MV-4-11 (cell line): ENCODE measurements at regions not wholly inside any gene's neighbourhood (a gene's known extent, or its start where the extent isn't known, plus 50 kb on each side); places are given as distances from the start of the nearest gene placed in this dataset.

Source experiments
- DNase-seq: peaks from one replicate; lab custom pipeline; 2025; lab: John Stamatoyannopoulos, UW

DNA sequence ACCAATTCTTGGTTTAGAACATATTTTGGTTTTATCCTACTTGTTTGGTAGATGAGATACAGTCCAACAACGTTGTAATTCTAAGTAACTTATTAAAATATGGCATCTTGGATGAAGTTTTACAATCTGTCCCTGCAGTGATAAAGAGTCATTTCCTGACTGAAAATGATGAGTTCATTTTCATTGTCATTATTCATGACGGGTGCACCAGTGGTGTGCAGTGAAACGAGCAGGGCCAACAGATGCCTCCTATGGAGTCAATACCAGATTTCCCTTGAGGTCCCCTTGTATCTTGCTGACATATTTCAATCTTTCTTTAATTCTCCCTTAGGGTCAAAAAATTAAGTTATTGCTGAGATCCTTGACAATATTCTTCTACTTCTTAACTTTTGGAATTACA is 438.5 kb downstream of the LRIG3 start:
- DNase-seq: no peak

DNA sequence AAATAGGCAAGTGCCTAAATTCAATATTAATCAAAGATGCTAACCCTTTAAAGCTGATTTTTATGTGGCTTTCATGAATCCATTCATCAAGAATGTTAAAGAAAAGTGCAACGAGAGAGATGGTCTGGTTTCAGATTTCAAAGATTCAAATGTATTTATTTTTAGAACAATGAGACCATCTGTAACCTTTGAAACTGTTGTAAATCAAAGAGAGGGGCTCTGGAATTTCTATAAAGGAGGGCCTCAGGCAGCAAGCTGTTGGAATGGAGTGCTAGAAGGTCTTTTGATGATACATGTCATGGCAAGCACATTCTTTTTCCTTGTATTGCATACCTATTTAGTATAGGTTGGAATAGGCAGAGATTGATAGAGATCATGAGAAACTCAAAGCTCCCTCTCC is 433.0 kb downstream of the LRIG3 start:
- DNase-seq: no peak

DNA sequence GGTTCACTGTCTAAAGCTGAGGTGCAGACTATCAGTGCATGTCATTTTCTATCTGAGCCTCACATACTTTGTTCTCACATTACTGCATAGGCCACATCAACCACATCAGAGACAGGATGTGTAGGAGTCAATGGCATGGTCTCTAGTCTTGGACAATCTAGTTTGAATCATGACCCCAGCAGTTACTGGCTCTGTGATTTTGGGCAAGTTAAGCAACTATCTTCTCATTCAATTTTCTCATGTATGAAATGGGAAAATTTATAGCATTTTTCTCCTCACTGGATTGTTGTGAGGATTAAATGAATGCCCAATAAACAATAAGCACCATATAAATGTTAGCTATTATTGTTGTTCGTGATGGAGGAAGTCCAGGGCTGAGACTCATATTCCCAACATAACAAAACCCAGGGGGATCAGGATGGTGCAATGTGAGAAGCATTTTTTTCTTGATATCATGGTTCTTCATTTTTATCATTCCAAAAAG is 432.6 kb downstream of the LRIG3 start:
- no peak for DNase-seq

DNA sequence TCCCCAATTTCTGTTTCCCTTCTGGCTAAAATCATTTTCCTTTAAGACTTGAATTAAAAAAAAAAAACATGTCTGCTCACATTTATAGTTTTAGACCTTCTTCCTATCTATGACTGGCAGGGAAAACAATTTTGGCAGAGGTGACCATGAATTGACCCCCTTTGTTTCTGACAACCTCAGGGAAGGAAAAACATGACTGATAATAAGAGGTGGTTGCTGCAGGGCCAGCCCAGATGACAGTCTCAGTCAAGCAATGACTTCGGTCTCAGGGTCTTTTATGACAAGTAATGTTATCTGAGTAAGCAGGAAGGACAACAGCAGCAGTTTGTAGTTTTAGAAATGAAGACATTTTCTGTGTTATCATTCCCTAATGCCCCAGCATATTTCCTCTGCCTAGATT is 430.9 kb downstream of the LRIG3 start:
- no peak for DNase-seq

DNA sequence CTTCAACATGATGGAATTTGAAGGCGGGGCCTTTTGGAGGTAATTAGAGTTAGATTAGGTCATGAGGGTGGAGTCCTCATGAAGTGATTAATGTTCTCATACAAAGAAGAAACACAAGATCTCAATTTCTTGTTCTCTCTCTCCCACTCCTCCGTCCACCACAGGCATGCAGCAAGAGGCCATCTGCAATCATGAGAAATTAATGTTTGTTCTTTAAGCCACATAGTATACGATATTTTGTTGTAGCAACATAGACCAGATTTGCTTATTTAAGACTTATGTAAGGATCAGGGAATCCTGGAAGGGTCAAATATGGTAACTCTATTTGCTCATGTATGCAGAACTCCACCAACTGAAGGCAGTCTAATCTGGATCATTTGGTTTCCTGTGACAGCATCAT is 429.0 kb downstream of the LRIG3 start:
- no peak for DNase-seq

DNA sequence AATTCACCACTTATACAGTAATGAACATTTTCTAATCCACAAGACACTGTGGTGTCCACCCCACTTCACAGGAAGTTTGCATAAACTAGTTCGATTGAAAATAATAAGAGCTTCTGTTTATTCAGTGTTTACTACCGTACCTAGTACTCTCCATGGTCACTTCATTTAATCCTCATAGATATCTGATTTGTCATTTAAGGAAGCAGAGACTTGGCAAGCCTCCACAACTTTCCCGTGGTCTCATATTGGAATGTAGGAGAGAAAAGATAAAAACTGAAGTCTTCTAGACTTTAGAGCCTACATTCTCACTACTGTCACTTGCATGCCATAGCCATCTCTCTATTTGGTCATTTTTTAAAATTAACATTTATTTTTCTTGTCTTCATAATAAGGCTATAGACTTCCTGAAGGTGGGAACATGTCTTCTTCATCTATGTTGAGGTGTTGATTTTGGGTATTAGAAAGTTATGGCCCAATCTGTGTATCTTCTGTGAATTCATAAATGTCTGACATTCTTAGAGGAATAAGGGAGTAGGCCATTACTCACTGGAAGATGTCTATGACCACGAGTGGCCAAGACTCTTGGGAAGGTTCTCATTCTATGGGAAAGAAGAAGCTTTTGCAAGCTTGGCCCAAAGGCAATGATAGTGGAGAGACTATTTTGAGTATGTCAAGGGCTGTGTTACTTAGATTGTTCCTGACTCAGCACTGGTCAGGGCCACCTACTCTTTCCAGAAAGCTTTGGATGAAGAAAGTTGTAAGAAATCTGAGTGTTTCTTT is 423.7 kb downstream of the LRIG3 start:
- no peak for DNase-seq

DNA sequence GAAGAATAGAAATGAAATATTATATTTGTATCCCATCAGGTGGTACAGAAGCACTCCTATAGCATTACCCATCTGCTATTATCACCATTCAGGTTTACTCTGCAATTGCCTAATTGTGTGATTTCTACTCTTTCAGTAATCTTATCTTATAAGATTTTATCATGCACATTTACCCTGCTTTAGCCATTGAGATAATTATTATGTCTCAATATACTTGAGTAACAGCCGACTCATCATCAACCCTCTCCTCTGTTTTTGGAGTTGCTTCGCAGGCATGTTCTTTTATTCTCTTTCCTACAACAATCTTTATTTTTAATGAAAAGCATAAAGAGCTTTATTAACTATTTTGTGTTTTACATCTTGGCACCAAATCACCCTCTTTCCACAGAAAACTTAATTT is 419.9 kb downstream of the LRIG3 start:
- DNase-seq: no peak

DNA sequence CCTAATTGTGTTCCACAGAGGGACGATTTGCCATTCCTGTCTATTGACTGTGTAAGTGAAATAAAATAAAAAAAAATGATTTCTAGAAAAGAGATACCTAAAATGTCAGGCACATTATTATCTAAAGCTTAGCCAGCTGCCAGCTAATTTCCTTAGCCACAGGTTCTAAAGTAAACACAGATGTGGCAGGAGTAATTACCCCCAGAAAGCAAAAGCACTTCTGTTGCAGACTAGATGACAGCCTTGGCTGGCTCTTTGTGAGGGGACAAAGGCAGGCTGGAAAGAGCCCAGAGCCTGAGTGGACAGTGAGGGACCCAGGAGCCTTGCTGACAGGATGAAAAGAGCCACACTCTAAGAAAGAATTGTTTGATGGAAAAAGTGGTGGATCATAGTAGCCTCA is 418.1 kb downstream of the LRIG3 start:
- DNase-seq: no peak

DNA sequence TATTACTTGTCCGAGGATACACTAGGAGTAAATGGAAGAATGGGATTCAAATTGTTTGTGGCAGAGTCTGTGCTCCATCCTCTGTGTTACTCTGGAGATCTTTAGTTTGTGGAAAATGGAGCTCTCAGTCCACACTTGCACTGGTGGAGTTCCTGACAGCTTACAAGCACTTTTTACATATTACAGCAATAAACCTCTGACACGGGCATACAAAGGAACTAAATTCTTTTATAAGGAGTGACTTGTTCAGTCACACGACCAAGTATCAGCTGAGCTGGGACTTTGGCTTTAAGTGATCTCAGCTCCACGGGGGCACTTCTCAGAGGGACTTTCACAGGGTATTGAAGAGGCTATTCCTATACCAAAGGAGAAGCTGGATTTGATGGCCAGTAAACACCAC is 417.5 kb downstream of the LRIG3 start:
- no peak for DNase-seq

DNA sequence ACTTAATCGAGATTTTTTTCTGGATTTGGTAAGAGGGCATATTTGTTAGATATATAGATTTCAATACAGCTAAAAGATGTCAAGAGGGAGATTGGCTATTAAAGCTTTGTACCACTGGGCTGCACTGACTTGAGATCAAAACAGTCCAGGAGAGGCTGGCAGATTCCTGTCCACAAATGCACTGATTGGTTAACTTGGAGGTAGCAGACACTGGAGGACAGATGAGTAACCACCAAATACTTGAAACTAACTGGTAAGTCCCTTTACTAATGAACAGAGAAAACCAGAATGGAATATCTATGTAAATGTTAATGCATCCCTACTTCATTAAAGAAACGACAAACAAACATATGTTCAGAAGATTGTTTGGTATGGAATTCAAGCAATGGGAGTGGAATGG is 416.6 kb downstream of the LRIG3 start:
- no peak for DNase-seq

DNA sequence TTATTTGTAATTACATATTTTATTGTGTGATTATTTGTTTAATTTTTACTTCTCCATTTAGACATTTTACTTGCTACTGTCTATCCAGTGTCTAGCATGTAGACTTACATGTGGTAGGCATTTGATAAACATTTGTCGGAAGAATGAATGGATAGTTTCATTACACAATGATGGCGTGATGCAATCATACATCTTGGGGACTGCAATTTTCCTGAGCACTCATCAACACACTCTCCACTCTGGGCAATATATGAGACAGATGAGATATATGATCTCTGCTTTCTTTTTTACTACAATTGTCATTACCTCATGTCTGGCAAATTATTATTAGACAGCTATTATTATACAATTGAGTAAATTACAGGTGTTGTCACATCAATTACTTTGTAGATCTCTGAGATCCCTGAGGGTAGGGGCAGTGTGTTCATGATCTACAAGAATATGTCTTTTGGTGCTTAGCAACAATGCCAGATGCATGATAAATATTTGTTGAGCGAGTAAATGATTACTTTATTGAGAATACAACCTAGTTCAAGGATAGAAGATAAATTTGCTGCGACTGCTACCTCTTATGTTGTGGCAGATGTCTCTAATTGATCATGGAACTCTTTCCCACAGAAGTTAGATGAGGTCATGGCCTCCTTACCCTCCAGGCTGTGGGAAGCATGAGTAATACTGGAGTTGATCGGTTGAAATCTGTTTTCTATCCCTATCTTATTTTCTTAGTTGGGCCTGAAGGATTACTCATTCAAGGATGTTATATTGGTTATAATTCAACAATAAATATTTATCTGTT is 416.0 kb downstream of the LRIG3 start:
- no peak for DNase-seq

DNA sequence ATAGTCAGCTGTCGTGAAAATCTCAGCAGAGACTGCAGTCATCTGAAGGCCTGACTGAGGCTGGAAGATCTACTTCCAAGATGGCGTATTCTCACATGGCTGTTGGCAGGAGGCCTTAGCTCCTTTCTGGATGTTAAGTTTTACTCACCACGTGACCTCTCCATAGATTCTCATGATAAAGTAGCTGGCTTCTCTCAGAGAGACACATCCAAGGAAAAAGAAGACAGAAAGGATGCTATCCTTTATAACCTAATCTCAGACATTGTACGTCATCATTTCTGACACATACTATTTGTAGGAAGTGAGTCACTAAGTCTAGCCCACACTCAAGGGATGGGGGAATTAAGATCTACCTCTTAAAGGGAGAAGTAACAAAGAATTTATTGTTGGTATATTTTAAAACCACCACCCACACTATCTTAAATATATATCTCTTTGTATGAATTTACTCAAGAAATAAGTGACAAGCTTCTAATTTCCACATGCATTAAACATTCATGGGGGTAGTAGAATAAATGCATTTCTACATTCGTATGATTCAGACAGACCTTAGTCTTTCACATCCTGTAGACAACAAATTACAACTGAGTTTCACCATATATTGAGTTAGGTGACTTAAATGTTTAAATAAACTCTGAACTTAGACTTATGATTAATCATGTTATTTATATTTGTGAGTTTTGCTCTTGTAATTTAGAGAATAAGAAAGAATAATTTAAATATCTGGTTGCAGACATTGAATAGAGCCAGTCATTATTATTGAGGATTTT is 411.0 kb downstream of the LRIG3 start:
- DNase-seq: no peak

DNA sequence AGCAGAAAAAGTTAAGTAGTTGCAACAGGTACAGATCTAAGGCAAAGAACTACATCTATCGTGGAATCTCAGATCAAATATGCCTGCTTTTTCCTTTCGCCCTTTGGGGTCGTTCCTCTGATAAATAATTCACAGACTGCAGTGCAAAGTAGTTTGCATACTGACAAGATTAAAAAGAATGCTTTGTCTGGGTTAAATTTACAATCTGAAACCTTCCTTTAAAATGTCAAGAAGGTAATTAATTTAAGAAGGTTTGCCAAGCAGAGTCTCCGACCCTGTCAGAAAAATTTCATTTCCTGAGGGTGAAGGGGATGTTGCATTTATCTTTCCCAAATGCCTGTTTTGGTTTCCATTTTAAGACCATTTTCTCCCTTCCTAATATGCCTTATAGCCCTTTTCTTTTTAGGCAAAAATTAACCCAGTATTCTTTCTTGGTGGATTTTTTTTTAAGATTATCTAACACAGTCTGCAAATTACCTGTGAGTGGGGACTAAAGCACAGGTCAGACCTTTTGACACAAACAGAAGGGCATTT is 406.9 kb downstream of the LRIG3 start:
- no peak for DNase-seq

DNA sequence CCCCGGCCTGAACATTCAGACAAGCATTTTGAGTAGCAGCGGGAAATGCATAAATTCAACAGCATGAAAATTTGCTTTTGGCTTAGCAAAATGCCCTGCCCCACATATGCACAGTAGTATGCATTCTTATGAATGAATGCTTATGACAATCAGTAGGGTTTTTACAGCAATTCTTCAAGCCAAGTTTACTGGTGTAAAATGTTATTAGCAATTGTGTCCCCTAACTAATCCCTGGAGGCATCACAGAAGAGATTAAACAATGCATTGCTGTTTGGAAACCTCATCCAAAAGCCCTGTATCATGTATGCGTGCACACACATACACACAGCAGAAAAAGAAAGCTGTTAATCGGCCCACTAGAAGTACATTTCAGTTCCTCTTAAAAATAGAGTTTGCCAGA is 406.5 kb downstream of the LRIG3 start:
- no peak for DNase-seq

DNA sequence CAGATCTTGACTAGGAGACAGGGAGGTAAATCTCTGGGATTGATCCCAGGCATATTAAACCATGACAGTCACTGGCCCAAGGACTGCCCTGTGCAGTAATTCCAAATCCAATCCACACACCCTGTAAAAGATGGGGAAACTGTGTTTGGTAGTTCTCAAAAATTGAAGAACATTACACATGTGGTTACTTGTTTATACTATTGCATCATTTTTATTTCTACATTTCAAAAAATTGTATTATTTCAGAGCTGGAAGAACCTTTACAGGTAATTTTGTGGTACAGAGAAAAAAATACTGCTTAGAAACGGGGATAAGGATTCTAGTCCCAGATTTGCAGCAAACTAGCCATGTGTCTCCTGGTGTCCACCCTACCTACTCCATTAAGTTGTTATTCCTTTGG is 400.5 kb downstream of the LRIG3 start:
- DNase-seq: no peak

DNA sequence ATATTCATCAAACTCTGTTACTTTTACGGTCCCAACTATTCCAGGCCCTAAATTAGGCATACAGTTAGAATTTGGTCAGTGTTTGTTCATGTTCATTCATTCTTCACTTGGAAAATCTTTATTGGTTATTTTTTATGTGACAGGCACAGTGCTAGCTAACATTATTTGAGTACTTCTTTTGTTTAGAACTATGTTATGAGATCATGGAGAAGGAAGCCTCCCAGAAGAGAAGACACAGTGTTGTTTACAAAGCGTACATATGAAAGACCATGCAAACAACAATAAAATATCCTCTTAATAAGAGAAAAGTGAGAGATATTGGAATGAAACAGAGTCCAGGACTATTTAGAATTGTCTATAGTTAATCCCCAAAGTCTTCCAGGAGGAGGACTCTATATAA is 399.2 kb downstream of the LRIG3 start:
- DNase-seq: no peak

DNA sequence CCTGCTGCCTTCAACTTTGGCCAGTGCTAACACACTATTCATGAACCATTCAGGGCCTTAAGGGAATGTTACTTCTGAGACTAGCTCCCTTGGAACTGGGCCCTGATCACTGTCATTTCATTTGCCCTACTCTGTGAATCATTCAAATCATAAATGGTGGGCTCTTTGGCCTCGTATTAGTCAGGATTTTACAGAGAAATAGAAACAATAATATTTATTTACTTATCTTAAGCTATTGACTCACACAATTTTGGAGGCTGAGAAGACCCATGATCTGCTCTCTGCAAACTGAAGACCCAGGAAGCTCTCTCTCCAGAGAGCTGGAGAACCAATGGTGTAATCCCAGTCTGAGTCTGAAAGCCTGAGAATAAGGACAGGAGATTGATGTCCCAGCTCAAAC is 398.5 kb downstream of the LRIG3 start:
- no peak for DNase-seq

DNA sequence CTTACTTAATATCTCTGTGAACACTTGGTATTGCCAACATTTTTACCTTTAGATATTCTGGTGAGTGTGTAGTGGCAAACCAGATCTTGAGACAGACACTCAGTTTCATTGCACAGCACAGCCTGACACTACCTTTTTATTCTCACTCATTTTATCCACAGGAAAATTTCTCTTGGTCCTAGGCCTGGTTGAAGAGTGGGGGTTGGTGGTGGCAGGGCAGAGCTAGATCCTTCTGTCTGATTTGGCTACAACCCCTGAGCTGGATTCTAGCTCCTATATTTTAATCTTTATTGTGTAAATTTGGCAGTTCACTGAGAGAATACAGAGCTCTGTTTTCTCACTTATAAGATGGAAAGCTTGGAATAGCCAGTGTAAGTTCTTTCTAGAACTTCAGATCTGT is 396.9 kb downstream of the LRIG3 start:
- DNase-seq: no peak

DNA sequence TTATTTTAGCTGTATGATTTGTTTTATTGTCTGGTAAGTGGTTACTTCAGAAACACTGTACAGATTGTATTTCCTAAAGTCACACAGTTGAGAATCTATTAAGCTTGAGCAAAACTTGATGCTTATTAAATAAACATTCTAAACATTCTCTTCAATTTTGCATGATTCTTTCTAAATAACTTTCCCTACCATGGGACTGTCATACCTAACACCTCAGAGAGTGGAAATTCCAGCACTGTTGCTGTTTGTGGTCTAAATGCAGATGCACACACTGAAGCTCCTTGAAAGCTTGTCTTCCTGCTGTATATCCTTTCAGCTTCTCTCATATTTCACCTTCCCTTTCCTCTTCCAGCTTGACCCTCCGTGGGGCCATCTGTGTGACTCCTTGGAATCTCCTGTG is 392.0 kb downstream of the LRIG3 start:
- no peak for DNase-seq

DNA sequence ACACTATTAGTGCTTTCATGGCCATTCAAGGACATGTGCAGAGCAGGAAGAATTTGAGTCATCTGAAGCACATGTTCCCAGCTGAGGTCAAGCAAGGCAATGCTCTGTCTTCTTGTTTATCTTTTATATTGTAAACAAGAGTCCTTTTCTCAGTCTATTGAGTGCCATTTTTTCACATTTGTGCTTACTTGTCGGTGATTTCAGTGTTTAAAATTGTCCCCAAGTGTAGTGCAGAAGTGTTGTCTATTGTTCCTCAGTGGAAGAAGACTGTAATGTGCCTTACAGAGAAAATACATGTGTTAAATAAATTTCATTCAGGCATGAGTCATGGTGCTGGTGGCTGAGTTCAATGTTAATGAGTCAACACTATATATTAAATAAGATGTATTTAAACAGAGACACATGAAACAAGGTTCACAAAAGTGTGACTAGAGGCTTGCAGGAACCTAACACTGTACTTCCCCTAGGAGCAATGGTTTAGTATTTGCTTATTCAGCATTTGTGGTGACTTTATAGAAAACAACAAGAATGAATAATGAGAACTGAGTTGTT is 391.1 kb downstream of the LRIG3 start:
- no peak for DNase-seq

DNA sequence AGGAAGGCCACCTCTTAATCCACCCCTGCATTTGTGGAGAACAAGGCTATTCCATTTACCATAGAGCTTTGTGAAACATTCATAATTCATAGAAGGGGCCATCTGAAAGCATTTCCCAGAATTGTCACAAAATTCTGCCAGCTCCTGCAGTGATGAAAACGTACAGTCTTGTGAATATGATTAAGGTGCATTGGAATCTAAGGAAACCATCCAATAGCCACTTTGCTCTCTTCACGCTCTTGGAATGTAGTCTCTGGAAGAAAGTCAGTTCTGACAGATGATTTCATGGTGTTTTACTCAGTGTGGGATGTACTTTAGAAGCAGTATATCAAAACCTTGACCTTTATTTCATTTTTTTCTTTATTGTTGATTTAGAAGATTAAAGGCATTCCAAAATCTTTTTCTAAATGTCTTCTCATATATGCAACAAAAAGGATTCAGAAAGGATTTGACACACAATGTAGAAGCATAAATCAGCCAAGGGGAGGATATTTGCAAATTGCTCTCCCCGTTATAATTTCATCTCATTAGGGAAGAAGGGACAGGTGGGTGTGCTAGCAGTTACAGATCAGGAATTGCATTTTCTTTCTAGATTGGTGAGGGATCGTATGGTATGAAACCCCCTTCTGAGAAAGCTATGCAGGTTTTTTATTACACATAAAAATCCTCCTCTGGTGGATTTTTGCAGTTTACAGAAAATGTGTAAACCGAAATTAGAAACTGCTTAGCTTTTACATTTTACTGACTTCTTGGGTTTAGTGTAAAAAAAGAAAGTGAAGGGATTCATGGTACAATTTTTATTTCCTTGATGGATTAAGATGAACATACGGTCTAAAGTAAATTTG is 390.2 kb downstream of the LRIG3 start:
- no peak for DNase-seq
